ENCODE measurements at regions not wholly inside any gene's neighbourhood (a gene's known extent, or its start where the extent isn't known, plus 50 kb on each side); places are given as distances from the start of the nearest gene placed in this dataset.

GRCh38 chr9:8033794-8034193 is 234.2 kb upstream of the DMAC1 start:
- Histone ChIP-seq H3K4me1 (no peaks in the 10 kb centered on the region), H3K36me3 (no peaks in the 10 kb centered on the region), H3K27me3 (no peaks in the 10 kb centered on the region), H3K27ac (no peak overlapping the region), H3K9me3 (no peaks in the 10 kb centered on the region), H3K4me3 (no peak overlapping the region)
- 73 to 100% methylated on average over 1 to 2 of the region's 2 CpGs for WGBS, 2 donors (ENCODE audit: low coverage in 1 of 2)
- TF ChIP-seq EP300 (IDR thresholded peaks at IDR 0.05) (no peak), POLR2A (IDR thresholded peaks at IDR 0.05) (no peak), CTCF (IDR thresholded peaks at IDR 0.05) (no peak), POLR2AphosphoS5 (IDR thresholded peaks at IDR 0.05) (no peak)
- ATAC-seq: no peak

- no peak for ATAC-seq
- no peaks in the 10 kb centered on the region for H3K36me3 ChIP-seq
- no peak for TF ChIP-seq POLR2A (IDR thresholded peaks at IDR 0.05)
- TF ChIP-seq CTCF (IDR thresholded peaks at IDR 0.05): no peak
- no peak for TF ChIP-seq POLR2AphosphoS5 (IDR thresholded peaks at IDR 0.05)
- no peak for TF ChIP-seq EP300 (IDR thresholded peaks at IDR 0.05)
- no peak overlapping the region for H3K4me3 ChIP-seq
- no peaks in the 10 kb centered on the region for H3K9me3 ChIP-seq
- no peak overlapping the region for H3K27ac ChIP-seq
- 42 to 59% methylated on average over 4 of the region's 4 CpGs for WGBS, 2 donors (ENCODE audit: low coverage in 1 of 2)
- no peaks in the 10 kb centered on the region for H3K4me1 ChIP-seq
- H3K27me3 ChIP-seq: no peaks in the 10 kb centered on the region
Observed at GRCh38 chr9:8030095-8030494, 230.5 kb upstream of the DMAC1 start.

- Histone ChIP-seq H3K4me3 (no peak overlapping the region), H3K9me3 (peaks cover 0 to 12% (median 0%) of the 10 kb centered on the region in 3 donors), H3K27me3 (no peaks in the 10 kb centered on the region), H3K4me1 (no peaks in the 10 kb centered on the region), H3K36me3 (no peaks in the 10 kb centered on the region), H3K27ac (no peak overlapping the region)
- ATAC-seq: no peak
- WGBS, 2 donors (ENCODE audit: low coverage in 1 of 2): 43 to 56% methylated on average over 4 of the region's 4 CpGs
- TF ChIP-seq EP300 (IDR thresholded peaks at IDR 0.05) (no peak), CTCF (IDR thresholded peaks at IDR 0.05) (no peak), POLR2AphosphoS5 (IDR thresholded peaks at IDR 0.05) (no peak), POLR2A (IDR thresholded peaks at IDR 0.05) (no peak)
Observed at GRCh38 chr9:8027351-8027750, 227.8 kb upstream of the DMAC1 start.

GRCh38 chr9:8025551-8025950 is 226.0 kb upstream of the DMAC1 start:
- H3K36me3 ChIP-seq: no peaks in the 10 kb centered on the region
- ATAC-seq: no peak
- 35 to 60% methylated on average over 1 to 2 of the region's 2 CpGs for WGBS, 2 donors (ENCODE audit: low coverage in 1 of 2)
- H3K27ac ChIP-seq: no peak overlapping the region
- TF ChIP-seq EP300 (IDR thresholded peaks at IDR 0.05) (no peak), POLR2A (IDR thresholded peaks at IDR 0.05) (no peak), CTCF (IDR thresholded peaks at IDR 0.05) (no peak), POLR2AphosphoS5 (IDR thresholded peaks at IDR 0.05) (no peak)
- H3K4me3 ChIP-seq: no peak overlapping the region
- H3K9me3 ChIP-seq: peaks cover 0 to 12% (median 0%) of the 10 kb centered on the region in 3 donors
- H3K27me3 ChIP-seq: no peaks in the 10 kb centered on the region
- no peaks in the 10 kb centered on the region for H3K4me1 ChIP-seq

GRCh38 chr9:8020186-8020585 is 220.6 kb upstream of the DMAC1 start:
- Histone ChIP-seq H3K4me3 (no peak overlapping the region), H3K9me3 (peaks cover 0 to 12% (median 0%) of the 10 kb centered on the region in 3 donors), H3K27ac (no peak overlapping the region), H3K4me1 (no peaks in the 10 kb centered on the region), H3K27me3 (no peaks in the 10 kb centered on the region), H3K36me3 (no peaks in the 10 kb centered on the region)
- no peak for ATAC-seq
- 33 to 60% methylated on average over 1 of the region's 1 CpG for WGBS, 2 donors (ENCODE audit: low coverage in 1 of 2)
- TF ChIP-seq EP300 (IDR thresholded peaks at IDR 0.05): no peak

Data from gastroesophageal sphincter (tissue), 4 donors.